ENCODE measurements at regions not wholly inside any gene's neighbourhood (a gene's known extent, or its start where the extent isn't known, plus 50 kb on each side); places are given as distances from the start of the nearest gene placed in this dataset.

DNA sequence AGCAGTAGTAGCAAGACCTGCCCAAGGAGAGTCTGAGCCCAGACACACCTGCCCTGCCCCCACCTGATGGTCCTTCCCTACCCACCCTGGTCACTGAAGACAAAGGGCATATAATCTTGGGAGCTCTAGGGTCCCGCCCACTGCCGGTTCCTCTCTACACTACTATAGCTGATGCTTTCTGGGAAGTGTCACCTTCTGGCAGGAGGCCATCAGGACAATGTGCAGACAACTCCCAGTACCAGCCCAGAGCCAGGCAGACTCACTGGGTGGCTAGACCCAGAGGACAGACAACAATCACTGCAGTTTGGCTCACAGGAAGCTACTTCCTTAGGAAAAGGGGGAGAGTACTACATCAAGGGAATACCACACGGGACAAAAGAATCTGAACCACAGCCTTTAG lies 312.7 kb downstream of the SPRY1 start:
- TF ChIP-seq SUZ12 (IDR thresholded peaks at IDR 0.05; ENCODE audit: extremely low read depth, insufficient read depth, insufficient read length) (no peak), ZNF274 (IDR thresholded peaks at IDR 0.05; ENCODE audit: low read depth, low read length) (no peak), YY1 (IDR thresholded peaks at IDR 0.05; ENCODE audit: insufficient read depth, insufficient read length) (no peak)

Measured in NT2/D1 (cell line).